Fibroblast of pulmonary artery (primary cell): ENCODE measurements at regions not wholly inside any gene's neighbourhood (a gene's known extent, or its start where the extent isn't known, plus 50 kb on each side); places are given as distances from the start of the nearest gene placed in this dataset.

Source experiments
- DNase-seq: peaks from one replicate; pipeline ENCODE4 v3.0.0-alpha.2; 2010; ENCODE audit warnings: low read depth
- H3K4me3 ChIP-seq: replicated peaks from 2 replicates; pipeline ENCODE4 v1.5.1; 2011; ENCODE audit warnings: low read depth, mild to moderate bottlenecking, control low read depth, low read length, moderate library complexity
- CTCF ChIP-seq: IDR thresholded peaks from 2 replicates; pipeline ENCODE4 v1.5.1; 2011; ENCODE audit warnings: mild to moderate bottlenecking, control low read depth, low read length, inconsistent platforms; ENCODE audit errors: missing control alignments

- no peak for TF ChIP-seq CTCF
- H3K4me3 ChIP-seq = no peak overlapping the region
- DNase-seq = no peak
Observed at GRCh38 chr6:11292091-11292490, 59.6 kb upstream of the NEDD9 start.

- H3K4me3 ChIP-seq = no peak overlapping the region
- DNase-seq = no peak
- TF ChIP-seq CTCF = no peak
Observed at GRCh38 chr6:11291582-11291981, 59.1 kb upstream of the NEDD9 start.

- DNase-seq = no peak
- TF ChIP-seq CTCF = no peak
Observed at GRCh38 chr6:11290027-11290426, 57.6 kb upstream of the NEDD9 start.

GRCh38 chr6:11288065-11288464 is 55.6 kb upstream of the NEDD9 start:
- TF ChIP-seq CTCF = no peak
- no peak overlapping the region for H3K4me3 ChIP-seq
- DNase-seq = no peak

More at GRCh38 chr6:11290027-11290426, 57.6 kb upstream of the NEDD9 start:
- H3K4me3 ChIP-seq = no peak overlapping the region

GRCh38 chr6:11284996-11285395 is 52.5 kb upstream of the NEDD9 start:
- TF ChIP-seq CTCF = no peak
- no peak for DNase-seq
- no peak overlapping the region for H3K4me3 ChIP-seq

- DNase-seq = no peak
- no peak for TF ChIP-seq CTCF
- no peak overlapping the region for H3K4me3 ChIP-seq
Observed at GRCh38 chr6:11283629-11284028, 51.2 kb upstream of the NEDD9 start.

- TF ChIP-seq CTCF = no peak
- no peak for DNase-seq
- H3K4me3 ChIP-seq = no peak overlapping the region
Observed at GRCh38 chr6:11282875-11283274, 50.4 kb upstream of the NEDD9 start.
